ENCODE measurements at regions not wholly inside any gene's neighbourhood (a gene's known extent, or its start where the extent isn't known, plus 50 kb on each side); places are given as distances from the start of the nearest gene placed in this dataset.

- no peak for DNase-seq (ENCODE audit: low read depth)
These were observed 235.2 kb downstream of the MTX2 start for GRCh38 chr2:176504440-176504839.

- DNase-seq (ENCODE audit: low read depth), result no peak
These were observed 238.5 kb downstream of the MTX2 start for GRCh38 chr2:176507786-176508185.

- DNase-seq (ENCODE audit: low read depth), result no peak
These were observed 239.1 kb downstream of the MTX2 start for GRCh38 chr2:176508374-176508773.

GRCh38 chr2:176508984-176509740 lies 239.9 kb downstream of the MTX2 start:
- no peak for DNase-seq (ENCODE audit: low read depth)

GRCh38 chr2:176514276-176514675 lies 245.0 kb downstream of the MTX2 start:
- DNase-seq (ENCODE audit: low read depth), result no peak

GRCh38 chr2:176514805-176515500 lies 245.7 kb downstream of the MTX2 start:
- DNase-seq (ENCODE audit: low read depth), result no peak

GRCh38 chr2:176516051-176516602 lies 246.9 kb downstream of the MTX2 start:
- DNase-seq (ENCODE audit: low read depth), result no peak

GRCh38 chr2:176518823-176519222 lies 249.6 kb downstream of the MTX2 start:
- DNase-seq (ENCODE audit: low read depth), result no peak

- no peak for DNase-seq (ENCODE audit: low read depth)
These were observed 252.8 kb downstream of the MTX2 start for GRCh38 chr2:176521878-176522670.

GRCh38 chr2:176525086-176525485 lies 255.8 kb downstream of the MTX2 start:
- no peak for DNase-seq (ENCODE audit: low read depth)

GRCh38 chr2:176526995-176527901 lies 258.0 kb downstream of the MTX2 start:
- DNase-seq (ENCODE audit: low read depth), result peak; percentile 13

- DNase-seq (ENCODE audit: low read depth), result no peak
These were observed 262.4 kb downstream of the MTX2 start for GRCh38 chr2:176531608-176532007.

- no peak for DNase-seq (ENCODE audit: low read depth)
These were observed 264.4 kb downstream of the MTX2 start for GRCh38 chr2:176533505-176534193.

GRCh38 chr2:176534798-176535466 lies 265.7 kb downstream of the MTX2 start:
- DNase-seq (ENCODE audit: low read depth), result no peak

- DNase-seq (ENCODE audit: low read depth), result no peak
These were observed 266.3 kb downstream of the MTX2 start for GRCh38 chr2:176535467-176536113.

GRCh38 chr2:176536439-176537133 lies 267.3 kb downstream of the MTX2 start:
- no peak for DNase-seq (ENCODE audit: low read depth)

GRCh38 chr2:176537932-176538331 lies 268.7 kb downstream of the MTX2 start:
- DNase-seq (ENCODE audit: low read depth), result no peak

GRCh38 chr2:176540995-176541394 lies 271.8 kb downstream of the MTX2 start:
- DNase-seq (ENCODE audit: low read depth), result no peak

- DNase-seq (ENCODE audit: low read depth), result no peak
These were observed 273.2 kb downstream of the MTX2 start for GRCh38 chr2:176542476-176542875.

Data from fibroblast of the conjunctiva (primary cell).